CD4-positive, alpha-beta T cell treated with Interleukin-4 for 4 hours (primary cell): ENCODE measurements at regions not wholly inside any gene's neighbourhood (a gene's known extent, or its start where the extent isn't known, plus 50 kb on each side); places are given as distances from the start of the nearest gene placed in this dataset.

Experiments
- DNase-seq: peaks from one replicate; pipeline ENCODE4 v3.0.0-alpha.2; 2020

DNA sequence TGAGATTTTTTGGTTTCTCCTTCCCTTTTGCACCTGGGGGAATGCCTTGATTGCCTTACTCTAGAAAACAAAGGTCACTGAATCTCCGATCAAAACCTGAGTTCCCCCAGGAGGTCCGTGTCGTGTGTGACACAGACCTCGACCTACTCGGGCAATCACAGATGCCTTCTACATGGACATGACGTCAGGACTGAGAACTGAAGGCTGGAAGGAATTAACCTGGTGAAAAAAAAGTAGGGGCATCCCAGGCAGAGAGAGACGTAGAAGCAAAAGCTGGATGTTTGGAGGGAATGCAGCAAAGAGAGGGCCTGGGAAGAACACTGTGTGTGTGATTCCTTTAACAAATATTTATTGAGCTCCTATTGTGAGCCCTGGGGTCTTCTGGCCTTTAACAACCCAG, 178.0 kb downstream of the PRDM2 start:
- no peak for DNase-seq

GRCh38 chr1:13878451-13878850, 178.5 kb downstream of the PRDM2 start:
- DNase-seq: no peak

GRCh38 chr1:13881385-13882088, 181.5 kb downstream of the PRDM2 start:
- no peak for DNase-seq

DNA sequence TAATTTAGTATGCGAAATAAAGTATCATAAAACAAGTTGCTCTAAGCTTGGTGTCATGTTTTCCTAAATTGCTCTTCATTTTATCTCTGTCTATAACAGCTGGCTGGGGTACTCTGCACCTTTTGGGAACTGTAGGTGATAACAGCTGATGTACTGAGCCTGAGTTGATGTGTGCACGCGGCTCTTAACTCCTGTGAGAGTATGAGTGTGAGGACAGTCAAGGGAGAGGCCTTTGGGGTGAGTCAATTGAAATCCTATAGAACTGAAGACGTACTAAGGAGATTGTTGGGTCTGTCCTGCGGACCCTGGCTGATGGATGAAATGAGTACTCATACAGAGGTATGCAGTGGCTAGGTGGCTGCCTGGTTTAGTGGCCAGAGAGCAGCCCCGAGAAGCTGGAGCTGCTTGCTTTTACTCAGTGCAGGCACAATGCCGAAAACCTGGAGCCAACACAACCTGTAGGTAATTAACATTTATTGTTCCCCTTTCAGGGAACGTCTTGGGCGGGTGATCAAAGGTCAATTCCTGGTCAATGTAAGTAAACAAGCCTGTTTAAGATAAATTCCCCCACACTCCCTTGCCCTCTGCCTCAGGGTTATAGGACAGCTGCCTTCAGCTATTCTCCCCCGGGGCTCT, 188.5 kb downstream of the PRDM2 start:
- no peak for DNase-seq

GRCh38 chr1:13889495-13889894, 189.5 kb downstream of the PRDM2 start:
- no peak for DNase-seq

DNA sequence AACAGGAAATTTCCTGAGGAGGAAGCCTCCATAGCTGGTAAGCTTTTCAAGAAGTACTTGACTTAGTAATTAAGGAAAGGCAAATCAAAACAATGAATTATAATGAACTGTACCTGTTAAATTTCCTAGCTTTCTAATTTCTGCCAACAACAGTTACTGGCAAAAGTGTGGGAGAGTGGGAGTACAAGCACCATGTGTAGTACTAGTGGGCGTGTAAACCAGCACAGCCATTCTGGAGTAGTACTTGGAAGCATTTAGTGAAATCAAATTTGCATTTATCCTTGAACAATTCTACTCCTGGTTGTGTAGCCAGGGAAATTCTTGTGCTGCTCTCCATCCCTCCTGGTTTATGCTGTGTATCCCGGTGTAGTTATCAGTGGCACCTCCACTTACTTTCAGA, 190.8 kb downstream of the PRDM2 start:
- DNase-seq: no peak

DNA sequence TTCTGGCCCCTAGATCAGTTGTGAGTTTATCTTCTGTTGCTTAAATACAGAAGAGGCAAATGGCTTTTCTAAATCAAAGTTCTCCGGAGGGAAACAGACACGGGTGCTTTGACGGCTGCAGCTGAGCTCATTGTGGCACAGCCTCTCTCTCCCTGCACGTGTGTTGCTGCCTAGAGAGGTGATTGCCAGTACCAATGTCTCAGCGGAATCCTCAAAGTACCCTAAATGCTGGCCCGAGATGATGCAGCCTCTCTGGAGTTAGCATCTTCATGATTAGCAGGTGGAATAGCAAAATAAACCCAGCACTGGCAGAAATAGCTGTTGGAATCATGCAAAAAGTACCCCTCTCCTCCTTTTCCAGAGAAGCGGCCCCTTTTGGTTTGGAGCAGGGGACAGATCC, 192.2 kb downstream of the PRDM2 start:
- no peak for DNase-seq

GRCh38 chr1:13892671-13893325, 192.8 kb downstream of the PRDM2 start:
- DNase-seq: no peak

GRCh38 chr1:13893409-13893821, 193.4 kb downstream of the PRDM2 start:
- no peak for DNase-seq

- DNase-seq: no peak
These were observed 196.9 kb downstream of the PRDM2 start for GRCh38 chr1:13896932-13897331.

DNA sequence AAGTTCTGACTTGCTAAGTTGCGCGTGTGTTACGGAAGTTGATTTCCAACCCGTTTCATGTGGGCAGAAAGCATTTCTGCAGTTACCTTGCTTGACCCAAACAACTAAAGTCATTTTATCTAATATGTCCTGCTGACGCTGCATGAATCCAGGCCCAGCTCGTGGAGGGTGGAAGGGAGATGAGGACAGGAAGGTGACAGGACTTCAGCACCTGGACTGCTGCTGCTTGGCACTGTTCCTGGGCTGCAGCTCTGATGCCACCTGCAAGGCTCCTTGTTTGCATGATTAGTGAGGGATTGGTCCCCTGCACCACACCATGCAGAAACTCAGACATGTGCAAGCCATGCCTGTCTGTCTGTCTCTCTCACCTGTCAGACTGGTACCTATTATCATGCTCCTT, 198.4 kb downstream of the PRDM2 start:
- no peak for DNase-seq

DNA sequence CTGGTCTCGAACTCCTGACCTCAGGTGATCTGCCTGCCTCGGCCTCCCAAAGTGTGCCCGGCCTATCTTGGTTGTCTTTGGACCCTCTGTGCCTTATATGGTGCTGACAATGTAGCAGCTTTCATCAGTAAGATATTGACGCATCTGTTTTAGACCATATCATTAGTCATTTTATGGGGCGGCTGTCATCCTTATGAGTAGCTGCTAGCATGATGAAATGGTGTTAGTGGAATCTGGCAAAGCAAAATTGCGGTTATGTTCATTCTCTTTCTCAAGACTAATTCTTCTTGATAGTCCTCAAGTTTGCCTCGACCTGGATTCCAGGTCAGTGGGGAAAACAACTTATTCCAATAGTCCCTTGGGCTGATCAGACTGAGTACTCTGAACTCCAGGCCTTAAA, 199.9 kb downstream of the PRDM2 start:
- no peak for DNase-seq

DNA sequence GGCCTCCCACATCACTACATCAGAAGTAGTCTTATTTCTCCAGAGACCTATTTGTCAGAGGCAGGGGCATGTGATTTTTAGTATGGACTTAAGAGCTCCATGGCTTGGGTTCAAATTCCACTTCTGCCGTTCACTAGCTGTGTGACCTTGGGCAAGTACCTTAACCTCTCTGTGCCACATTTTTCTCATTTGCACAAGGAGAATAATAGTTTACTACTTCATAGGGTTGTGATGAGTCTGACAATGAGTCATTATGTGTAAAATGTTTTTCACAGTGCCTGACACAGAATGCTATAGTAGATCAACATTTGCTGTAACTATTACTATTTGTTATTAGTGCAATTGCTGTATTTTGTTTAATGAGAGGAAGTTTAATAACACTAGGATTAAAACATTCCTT, 200.6 kb downstream of the PRDM2 start:
- DNase-seq: no peak

GRCh38 chr1:13901039-13901438, 201.1 kb downstream of the PRDM2 start:
- no peak for DNase-seq

- no peak for DNase-seq
These were observed 201.6 kb downstream of the PRDM2 start for GRCh38 chr1:13901597-13901996.

GRCh38 chr1:13908128-13908527, 208.1 kb downstream of the PRDM2 start:
- DNase-seq: no peak

DNA sequence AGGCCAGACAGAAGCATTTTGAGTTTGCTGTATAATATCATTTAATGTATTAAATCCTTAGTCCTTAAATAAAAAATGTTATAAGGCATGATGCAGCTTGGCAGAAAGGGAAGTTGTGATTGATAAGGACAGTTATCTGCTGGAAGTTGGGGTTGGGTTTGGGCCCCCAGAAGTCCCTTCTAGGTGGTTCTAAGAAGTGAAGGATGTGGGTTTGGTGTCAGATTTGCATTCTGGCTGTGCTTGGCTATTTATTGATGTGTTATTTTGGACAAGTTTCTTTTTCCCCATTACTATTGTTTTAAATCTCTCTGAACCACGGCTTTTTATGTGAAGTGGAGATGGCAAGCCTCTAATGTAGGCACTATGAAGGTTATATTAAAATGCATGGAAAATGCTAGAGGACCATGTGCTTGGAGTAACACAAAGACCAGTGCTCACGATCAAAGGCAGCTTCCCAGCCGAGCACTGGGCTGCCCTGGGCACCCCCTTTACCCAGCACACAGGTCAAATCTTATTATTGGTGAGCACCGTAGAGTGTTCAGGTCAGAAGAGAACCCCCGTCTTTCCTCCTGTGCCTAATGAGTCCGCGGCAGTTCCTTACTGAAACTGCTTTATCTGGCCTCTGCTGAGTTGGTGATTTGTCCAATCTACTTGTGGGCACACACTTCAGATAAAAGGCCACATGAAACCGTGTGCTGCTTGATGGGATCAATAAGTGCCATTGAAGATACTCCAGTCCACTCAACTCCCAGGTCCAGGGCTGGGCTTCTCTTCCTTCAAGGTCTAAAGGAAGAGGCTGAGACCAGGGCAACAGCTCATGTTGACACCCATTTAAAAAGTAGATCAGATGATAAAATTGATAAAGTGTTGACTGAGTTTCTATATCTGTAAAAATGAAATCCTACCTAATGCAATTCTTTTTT, 212.0 kb downstream of the PRDM2 start:
- DNase-seq: no peak

DNA sequence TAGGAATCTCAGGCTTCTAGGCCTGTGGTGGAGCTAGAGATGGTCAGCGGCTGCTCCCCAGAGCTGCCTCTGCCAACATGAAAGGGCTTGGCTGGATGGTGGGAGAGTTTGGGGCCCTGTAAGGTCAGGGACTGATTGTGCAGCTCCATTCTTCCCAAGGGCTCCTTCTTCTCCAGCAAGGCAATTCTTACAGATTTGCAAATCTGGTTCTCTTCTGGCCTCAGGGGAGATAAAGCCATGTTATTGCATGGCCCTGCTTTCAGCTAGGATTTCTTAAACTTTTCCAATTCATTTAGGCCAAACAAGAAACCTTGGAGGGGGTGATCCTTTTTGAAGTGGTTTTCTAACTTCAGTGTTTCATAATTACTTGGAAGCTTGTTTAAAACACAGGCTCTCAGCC, 213.4 kb downstream of the PRDM2 start:
- no peak for DNase-seq

- DNase-seq: no peak
These were observed 216.5 kb downstream of the PRDM2 start for GRCh38 chr1:13916530-13916929.

DNA sequence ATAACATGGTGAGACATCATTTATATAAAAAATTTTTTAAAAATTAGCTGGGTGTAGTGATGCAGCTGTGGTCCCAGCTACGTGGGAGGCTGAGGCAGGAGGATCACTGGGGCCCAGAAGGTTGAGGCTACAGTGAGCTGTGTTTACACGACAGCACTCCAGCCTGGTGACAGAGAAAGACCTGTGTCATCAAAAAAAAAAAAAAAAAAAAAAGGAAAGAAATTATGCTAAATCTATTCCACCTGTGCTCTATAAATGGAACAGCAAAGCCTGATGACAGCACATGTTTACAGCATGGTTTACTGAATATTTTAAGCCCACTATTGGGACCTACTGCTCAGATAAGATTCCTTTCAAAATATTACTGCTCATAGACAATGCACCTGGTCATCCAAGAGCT, 217.6 kb downstream of the PRDM2 start:
- DNase-seq: no peak

- DNase-seq: no peak
These were observed 218.9 kb downstream of the PRDM2 start for GRCh38 chr1:13918862-13919261.

- DNase-seq: no peak
These were observed 221.2 kb downstream of the PRDM2 start for GRCh38 chr1:13921190-13921589.

DNA sequence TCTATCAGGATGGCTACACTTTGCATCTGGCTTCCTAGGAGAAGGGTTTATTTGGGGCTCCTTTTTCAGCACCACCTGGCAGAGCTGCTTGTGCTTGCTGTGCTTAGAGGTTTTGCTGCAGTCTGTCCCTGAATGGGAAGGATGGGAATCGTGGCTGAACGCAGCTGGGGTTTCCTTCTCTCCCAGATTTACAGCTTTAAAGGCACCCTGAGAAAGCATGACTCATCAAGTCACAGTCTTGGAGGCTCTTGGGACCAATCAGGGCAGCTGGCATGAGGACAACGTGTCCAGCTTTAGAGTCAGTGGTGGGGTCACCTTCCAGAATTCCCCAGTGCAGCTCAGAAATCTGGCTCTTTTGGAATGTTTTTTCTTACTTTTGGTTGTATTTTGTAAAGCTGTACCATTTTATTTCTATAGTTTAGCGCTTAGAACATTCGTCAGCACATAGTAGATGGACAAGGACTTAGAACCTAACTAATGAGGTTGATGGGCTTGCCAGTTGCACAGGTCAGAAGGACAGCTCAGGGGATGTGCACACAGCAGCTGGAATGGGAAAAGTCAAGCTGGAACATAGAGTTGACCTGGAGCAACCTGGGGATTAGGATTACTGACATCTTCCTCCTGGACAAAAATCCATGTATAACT, 222.6 kb downstream of the PRDM2 start:
- DNase-seq: no peak
